SK-N-SH (cell line): ENCODE measurements at regions not wholly inside any gene's neighbourhood (a gene's known extent, or its start where the extent isn't known, plus 50 kb on each side); places are given as distances from the start of the nearest gene placed in this dataset.

Source experiments
- CTCF ChIA-PET: fragments of 300-600, 350-600 bp; formaldehyde crosslinking; extraction: SDS; loops from one replicate; lab custom pipeline; 2021; lab: Yijun Ruan, JAX
- POLR2A ChIA-PET: fragments of 350-600 bp; sonication (Branson Sonifier 250); formaldehyde crosslinking; extraction: SDS; loops from one replicate; lab custom pipeline; 2020; ENCODE audit warnings: antibody characterized with exemption, inconsistent platforms; lab: Yijun Ruan, JAX
- DNase-seq: peaks from one replicate; pipeline ENCODE4 v3.0.0; 2012
- H2AFZ ChIP-seq: fragments of 200-600 bp; sonication (generic); 2 replicates; pipeline ENCODE4 v1.8.1; 2016; ENCODE audit warnings: antibody characterized with exemption, mild to moderate bottlenecking, low read depth
- H3F3A ChIP-seq: fragments of 200-600 bp; sonication (generic); replicated peaks from 2 replicates; pipeline ENCODE3; 2016; ENCODE audit warnings: antibody characterized with exemption, mild to moderate bottlenecking; ENCODE audit not compliant: insufficient read depth
- H3K27ac ChIP-seq, 2 experiments: fragments of 200-500 bp in 1 of 2; fragments of 200-600 bp in 1 of 2; sonication (Bioruptor generic) in 1 of 2; sonication (generic), shearing (Covaris generic) in 1 of 2; 2 replicates each; pipeline versions ENCODE4 v1.5.1 to v1.6.1; 2014 to 2016; ENCODE audit warnings: low read depth in 2 of 2, inconsistent platforms in 1 of 2, low read length in 1 of 2, mild to moderate bottlenecking in 1 of 2, mixed read lengths in 1 of 2
- H3K27me3 ChIP-seq: fragments of 200-600 bp; sonication (generic), shearing (Covaris generic); 2 replicates; pipeline ENCODE4 v1.6.1; 2016; ENCODE audit warnings: mixed run types; ENCODE audit not compliant: insufficient read depth
- H3K36me3 ChIP-seq, 2 experiments: fragments of 200-500 bp in 1 of 2; fragments of 200-600 bp in 1 of 2; sonication (Bioruptor generic) in 1 of 2; sonication (generic) in 1 of 2; replicated peaks in 1 of 2; 2 replicates each; pipeline versions ENCODE3 to v1.5.1; 2014 to 2016; ENCODE audit warnings: low read length in 1 of 2, mild to moderate bottlenecking in 1 of 2; ENCODE audit not compliant: insufficient read depth in 2 of 2, control insufficient read depth in 1 of 2
- H3K4me1 ChIP-seq, 2 experiments: fragments of 200-500 bp in 1 of 2; fragments of 200-600 bp in 1 of 2; sonication (Bioruptor generic) in 1 of 2; sonication (generic), shearing (Covaris generic) in 1 of 2; 2 replicates each; pipeline versions ENCODE4 v1.5.1 to v1.6.1; 2014 to 2016; ENCODE audit warnings: low read depth in 1 of 2, low read length in 1 of 2, mixed run types in 1 of 2; ENCODE audit not compliant: insufficient read depth in 2 of 2, control insufficient read depth in 1 of 2
- H3K4me2 ChIP-seq: fragments of 200-600 bp; sonication (generic), shearing (Covaris generic); 2 replicates; pipeline ENCODE4 v1.6.1; 2017; ENCODE audit warnings: mixed run types
- H3K4me3 ChIP-seq, 2 experiments: fragments of 200-500 bp in 1 of 2; fragments of 200-600 bp in 1 of 2; sonication (Bioruptor generic) in 1 of 2; sonication (generic), shearing (Covaris generic) in 1 of 2; 2 replicates each; pipeline versions ENCODE4 v1.5.1 to v1.8.1; 2014 to 2016; ENCODE audit warnings: low read depth in 2 of 2, inconsistent platforms in 1 of 2, low read length in 1 of 2, mild to moderate bottlenecking in 1 of 2, mixed read lengths in 1 of 2, moderate library complexity in 1 of 2
- H3K79me2 ChIP-seq: fragments of 200-600 bp; sonication (generic); 2 replicates; pipeline ENCODE4 v1.8.1; 2017; ENCODE audit warnings: mild to moderate bottlenecking; ENCODE audit not compliant: insufficient read depth
- H3K9ac ChIP-seq: fragments of 200-600 bp; sonication (generic); 2 replicates; pipeline ENCODE4 v1.6.1; 2017; ENCODE audit warnings: mixed run types
- H3K9me2 ChIP-seq: fragments of 200-600 bp; sonication (generic); 2 replicates; pipeline ENCODE4 v1.6.1; 2017; ENCODE audit warnings: mixed run types
- H3K9me3 ChIP-seq: fragments of 200-600 bp; sonication (generic); 2 replicates; pipeline ENCODE4 v1.6.1; 2017; ENCODE audit warnings: mixed run types, mild to moderate bottlenecking, moderate library complexity
- H4K20me1 ChIP-seq: fragments of 200-600 bp; sonication (generic); 2 replicates; pipeline ENCODE4 v1.6.1; 2017; ENCODE audit warnings: mild to moderate bottlenecking, mixed run types; ENCODE audit not compliant: insufficient read depth
- EP300 ChIP-seq, 2 experiments: IDR thresholded peaks; 2 replicates each; pipeline versions ENCODE4 v1.4.0 to v1.6.1; 2012; ENCODE audit warnings: borderline replicate concordance in 1 of 2, low read depth in 1 of 2, low read length in 1 of 2
- FOXJ3 ChIP-seq: sonication (generic); formaldehyde crosslinking; IDR thresholded peaks from 2 replicates; pipeline ENCODE4 v1.5.1; 2020; ENCODE audit warnings: mild to moderate bottlenecking, missing genetic modification reagents
- FOXM1 ChIP-seq: IDR thresholded peaks from 2 replicates; pipeline ENCODE4 v1.4.0; 2012; ENCODE audit warnings: low read depth, mild to moderate bottlenecking
- GABPA ChIP-seq: IDR thresholded peaks from 2 replicates; pipeline ENCODE4 v1.4.0; 2012; ENCODE audit warnings: low read depth, mild to moderate bottlenecking
- GATA2 ChIP-seq: sonication (generic); formaldehyde crosslinking; IDR thresholded peaks from 2 replicates; pipeline ENCODE4 v1.5.0; 2020; ENCODE audit warnings: mild to moderate bottlenecking, missing genetic modification reagents
- MEF2A ChIP-seq: IDR thresholded peaks from 2 replicates; pipeline ENCODE4 v1.4.0; 2012; ENCODE audit warnings: low read depth, borderline replicate concordance
- NFIC ChIP-seq: IDR thresholded peaks from 2 replicates; pipeline ENCODE4 v1.4.0; 2012; ENCODE audit warnings: borderline replicate concordance
- RCOR1 ChIP-seq: fragments of 150-350 bp; IDR thresholded peaks from 2 replicates; pipeline ENCODE4 v1.6.1; 2017; ENCODE audit warnings: antibody characterized with exemption, low read length
- RFX5 ChIP-seq: IDR thresholded peaks from 2 replicates; pipeline ENCODE4 v1.6.1; 2012; ENCODE audit warnings: mild to moderate bottlenecking, improper control_type of control experiment, low read length
- RXRA ChIP-seq: IDR thresholded peaks from 2 replicates; pipeline ENCODE4 v1.4.0; 2012; ENCODE audit warnings: low read depth, mild to moderate bottlenecking, borderline replicate concordance
- SIN3A ChIP-seq: IDR thresholded peaks from 2 replicates; pipeline ENCODE4 v1.6.1; 2012; ENCODE audit warnings: low read depth, mild to moderate bottlenecking, low read length, moderate library complexity, borderline replicate concordance
- SMC3 ChIP-seq: IDR thresholded peaks from 2 replicates; pipeline ENCODE4 v1.6.1; 2012; ENCODE audit warnings: low read depth, low read length, improper control_type of control experiment
- YY1 ChIP-seq: IDR thresholded peaks from 2 replicates; pipeline ENCODE4 v1.4.0; 2012; ENCODE audit warnings: low read depth, mild to moderate bottlenecking
- WGBS: methylation state at CpG from one replicate; pipeline ENCODE4 v1.1.6; 2017; ENCODE audit warnings: low lambda C conversion rate; 5-methylcytosine and 5-hydroxymethylcytosine counted together
- TF ChIP-seq, protein P1 (sequence below): IDR thresholded peaks from 2 replicates; pipeline ENCODE4 v1.4.0; 2012; ENCODE audit warnings: low read depth, borderline replicate concordance
- TF ChIP-seq, protein P2 (sequence below): IDR thresholded peaks from 2 replicates; pipeline ENCODE4; 2012
- TF ChIP-seq, protein P3 (sequence below): fragments of 150-350 bp; IDR thresholded peaks from 2 replicates; pipeline ENCODE4 v1.6.1; 2017; ENCODE audit warnings: antibody characterized with exemption, low read length, low read depth, borderline replicate concordance
- TF ChIP-seq, protein P4 (sequence below): fragments of 200-600 bp; sonication (generic); IDR thresholded peaks from 2 replicates; pipeline ENCODE4 v1.6.1; 2017; ENCODE audit warnings: antibody characterized with exemption, mild to moderate bottlenecking, moderate library complexity
- TF ChIP-seq, protein P5 (sequence below): IDR thresholded peaks from 2 replicates; pipeline ENCODE4 v1.4.0; 2012; ENCODE audit warnings: low read depth

DNA sequence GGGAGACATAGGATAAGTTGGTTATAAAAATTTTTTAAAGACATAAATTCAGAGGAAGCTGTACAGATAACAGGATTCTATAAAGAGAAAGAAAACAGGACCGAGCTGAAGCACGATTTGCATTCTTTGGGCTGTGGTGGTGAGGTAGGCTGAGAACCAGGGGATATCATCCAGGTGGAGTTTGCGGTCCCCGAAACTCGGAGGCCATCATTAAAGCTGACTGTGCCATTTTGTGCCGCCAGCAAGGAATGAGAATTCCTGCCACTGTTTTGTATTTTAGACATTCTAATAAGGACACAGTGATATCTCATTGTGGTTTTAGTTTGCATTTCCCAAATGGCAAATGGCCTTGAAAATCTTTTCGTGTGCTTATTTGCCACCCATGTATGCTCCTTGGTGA lies 197.9 kb downstream of the IRF8 start:
- POLR2A ChIA-PET: no interaction called here
- no peaks in the 10 kb centered on the region for H4K20me1 ChIP-seq
- no peak for DNase-seq
- H3K36me3 ChIP-seq: no peaks in the 10 kb centered on the region
- no peaks in the 10 kb centered on the region for H3K4me1 ChIP-seq
- WGBS: 13% methylated on average over 7 of the region's 7 CpGs
- H3K27ac ChIP-seq: no peak overlapping the region
- TF ChIP-seq SIN3A (no peak), FOXM1 (no peak), RCOR1 (no peak), FOXJ3 (no peak)
- TF ChIP-seq, protein P1, sequence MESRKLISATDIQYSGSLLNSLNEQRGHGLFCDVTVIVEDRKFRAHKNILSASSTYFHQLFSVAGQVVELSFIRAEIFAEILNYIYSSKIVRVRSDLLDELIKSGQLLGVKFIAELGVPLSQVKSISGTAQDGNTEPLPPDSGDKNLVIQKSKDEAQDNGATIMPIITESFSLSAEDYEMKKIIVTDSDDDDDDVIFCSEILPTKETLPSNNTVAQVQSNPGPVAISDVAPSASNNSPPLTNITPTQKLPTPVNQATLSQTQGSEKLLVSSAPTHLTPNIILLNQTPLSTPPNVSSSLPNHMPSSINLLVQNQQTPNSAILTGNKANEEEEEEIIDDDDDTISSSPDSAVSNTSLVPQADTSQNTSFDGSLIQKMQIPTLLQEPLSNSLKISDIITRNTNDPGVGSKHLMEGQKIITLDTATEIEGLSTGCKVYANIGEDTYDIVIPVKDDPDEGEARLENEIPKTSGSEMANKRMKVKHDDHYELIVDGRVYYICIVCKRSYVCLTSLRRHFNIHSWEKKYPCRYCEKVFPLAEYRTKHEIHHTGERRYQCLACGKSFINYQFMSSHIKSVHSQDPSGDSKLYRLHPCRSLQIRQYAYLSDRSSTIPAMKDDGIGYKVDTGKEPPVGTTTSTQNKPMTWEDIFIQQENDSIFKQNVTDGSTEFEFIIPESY: no peak
- TF ChIP-seq, protein P2, sequence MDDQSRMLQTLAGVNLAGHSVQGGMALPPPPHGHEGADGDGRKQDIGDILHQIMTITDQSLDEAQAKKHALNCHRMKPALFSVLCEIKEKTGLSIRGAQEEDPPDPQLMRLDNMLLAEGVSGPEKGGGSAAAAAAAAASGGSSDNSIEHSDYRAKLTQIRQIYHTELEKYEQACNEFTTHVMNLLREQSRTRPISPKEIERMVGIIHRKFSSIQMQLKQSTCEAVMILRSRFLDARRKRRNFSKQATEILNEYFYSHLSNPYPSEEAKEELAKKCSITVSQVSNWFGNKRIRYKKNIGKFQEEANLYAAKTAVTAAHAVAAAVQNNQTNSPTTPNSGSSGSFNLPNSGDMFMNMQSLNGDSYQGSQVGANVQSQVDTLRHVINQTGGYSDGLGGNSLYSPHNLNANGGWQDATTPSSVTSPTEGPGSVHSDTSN: no peak
- H2AFZ ChIP-seq: no peak overlapping the region
- no peak overlapping the region for H3K4me3 ChIP-seq
- H3K9me2 ChIP-seq: no peaks in the 10 kb centered on the region
- H3F3A ChIP-seq: no peaks in the 10 kb centered on the region
- CTCF ChIA-PET: no interaction called here
- H3K27me3 ChIP-seq: peaks cover 55% of the 10 kb centered on the region
- no peak overlapping the region for H3K9ac ChIP-seq
- H3K4me2 ChIP-seq: no peak overlapping the region
- no peaks in the 10 kb centered on the region for H3K79me2 ChIP-seq
- H3K9me3 ChIP-seq: no peaks in the 10 kb centered on the region

DNA sequence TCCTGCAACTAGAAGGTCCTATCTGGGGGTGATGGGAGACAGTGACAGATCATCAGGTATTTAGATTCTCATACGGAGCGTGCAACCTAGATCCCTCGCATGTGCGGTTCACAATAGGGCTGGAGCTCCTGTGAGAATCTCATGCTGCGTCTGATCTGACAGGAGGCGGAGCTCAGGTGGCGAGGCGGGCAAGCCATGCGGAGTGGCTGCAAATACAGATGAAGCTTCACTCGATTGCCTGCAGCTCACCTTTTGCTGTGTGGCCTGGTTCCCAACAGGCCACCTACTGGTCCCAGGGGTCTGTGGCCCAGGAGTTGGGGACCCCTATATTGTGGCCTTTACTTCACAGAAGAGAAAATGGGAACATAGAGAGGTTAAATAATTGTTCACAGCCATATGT lies 200.4 kb downstream of the IRF8 start:
- H3K27ac ChIP-seq: no peak overlapping the region
- no peaks in the 10 kb centered on the region for H4K20me1 ChIP-seq
- H3K9me3 ChIP-seq: no peaks in the 10 kb centered on the region
- no peak overlapping the region for H3K9ac ChIP-seq
- no peak overlapping the region for H3K4me3 ChIP-seq
- no peak for DNase-seq
- 35% methylated on average over 10 of the region's 10 CpGs for whole genome bisulfite sequencing
- POLR2A ChIA-PET: no interaction called here
- no peaks in the 10 kb centered on the region for H3K36me3 ChIP-seq
- H3K9me2 ChIP-seq: no peaks in the 10 kb centered on the region
- TF ChIP-seq YY1 (no peak), RCOR1 (no peak), MEF2A (no peak), NFIC (no peak), RXRA (no peak), FOXM1 (no peak), GATA2 (CRISPR knock-in tag) (no peak), FOXJ3 (no peak), GABPA (no peak), SMC3 (no peak), RFX5 (no peak), EP300 (IDR thresholded peaks at IDR 0.05; ENCODE audit: borderline replicate concordance in 1 of 2, low read depth in 1 of 2, low read length in 1 of 2) (no peak)
- TF ChIP-seq, protein P3, sequence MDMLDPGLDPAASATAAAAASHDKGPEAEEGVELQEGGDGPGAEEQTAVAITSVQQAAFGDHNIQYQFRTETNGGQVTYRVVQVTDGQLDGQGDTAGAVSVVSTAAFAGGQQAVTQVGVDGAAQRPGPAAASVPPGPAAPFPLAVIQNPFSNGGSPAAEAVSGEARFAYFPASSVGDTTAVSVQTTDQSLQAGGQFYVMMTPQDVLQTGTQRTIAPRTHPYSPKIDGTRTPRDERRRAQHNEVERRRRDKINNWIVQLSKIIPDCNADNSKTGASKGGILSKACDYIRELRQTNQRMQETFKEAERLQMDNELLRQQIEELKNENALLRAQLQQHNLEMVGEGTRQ: no peak
- TF ChIP-seq, protein P4, sequence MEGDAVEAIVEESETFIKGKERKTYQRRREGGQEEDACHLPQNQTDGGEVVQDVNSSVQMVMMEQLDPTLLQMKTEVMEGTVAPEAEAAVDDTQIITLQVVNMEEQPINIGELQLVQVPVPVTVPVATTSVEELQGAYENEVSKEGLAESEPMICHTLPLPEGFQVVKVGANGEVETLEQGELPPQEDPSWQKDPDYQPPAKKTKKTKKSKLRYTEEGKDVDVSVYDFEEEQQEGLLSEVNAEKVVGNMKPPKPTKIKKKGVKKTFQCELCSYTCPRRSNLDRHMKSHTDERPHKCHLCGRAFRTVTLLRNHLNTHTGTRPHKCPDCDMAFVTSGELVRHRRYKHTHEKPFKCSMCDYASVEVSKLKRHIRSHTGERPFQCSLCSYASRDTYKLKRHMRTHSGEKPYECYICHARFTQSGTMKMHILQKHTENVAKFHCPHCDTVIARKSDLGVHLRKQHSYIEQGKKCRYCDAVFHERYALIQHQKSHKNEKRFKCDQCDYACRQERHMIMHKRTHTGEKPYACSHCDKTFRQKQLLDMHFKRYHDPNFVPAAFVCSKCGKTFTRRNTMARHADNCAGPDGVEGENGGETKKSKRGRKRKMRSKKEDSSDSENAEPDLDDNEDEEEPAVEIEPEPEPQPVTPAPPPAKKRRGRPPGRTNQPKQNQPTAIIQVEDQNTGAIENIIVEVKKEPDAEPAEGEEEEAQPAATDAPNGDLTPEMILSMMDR: no peak
- TF ChIP-seq, protein P5, sequence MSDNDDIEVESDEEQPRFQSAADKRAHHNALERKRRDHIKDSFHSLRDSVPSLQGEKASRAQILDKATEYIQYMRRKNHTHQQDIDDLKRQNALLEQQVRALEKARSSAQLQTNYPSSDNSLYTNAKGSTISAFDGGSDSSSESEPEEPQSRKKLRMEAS: no peak
- no peak overlapping the region for H3K4me2 ChIP-seq
- H3F3A ChIP-seq: no peaks in the 10 kb centered on the region
- no peaks in the 10 kb centered on the region for H3K79me2 ChIP-seq
- no peaks in the 10 kb centered on the region for H3K4me1 ChIP-seq
- CTCF ChIA-PET: interaction anchor here (2.0 kb wide), 1 partner anchor 26 kb away, joined by 7 read pairs; no protein-coding TSS in a partner anchor
- no peak overlapping the region for H2AFZ ChIP-seq
- peaks cover 51% of the 10 kb centered on the region for H3K27me3 ChIP-seq
